Type B pancreatic cell (in vitro differentiated cells): ENCODE measurements at regions not wholly inside any gene's neighbourhood (a gene's known extent, or its start where the extent isn't known, plus 50 kb on each side); places are given as distances from the start of the nearest gene placed in this dataset.

ENCODE experiments used
- DNase-seq: peaks from one replicate; pipeline ENCODE4 v3.0.0; 2021; ENCODE audit warnings: mixed read lengths; ENCODE audit not compliant: unreplicated experiment; ENCODE audit errors: extremely low spot score
- H3K27ac Mint-ChIP-seq: 2 replicates; pipeline ENCODE4 v1.8.0; 2021; ENCODE audit warnings: mild to moderate bottlenecking, mixed read lengths
- H3K27me3 Mint-ChIP-seq: 2 replicates; pipeline ENCODE4 v1.8.0; 2021; ENCODE audit warnings: mixed read lengths
- H3K36me3 Mint-ChIP-seq: 2 replicates; pipeline ENCODE4 v1.8.0; 2021; ENCODE audit warnings: mixed read lengths
- H3K4me1 Mint-ChIP-seq: one replicate; pipeline ENCODE4 v1.8.0; 2021; ENCODE audit warnings: mixed read lengths; ENCODE audit not compliant: unreplicated experiment
- H3K4me3 Mint-ChIP-seq: 2 replicates; pipeline ENCODE4 v1.8.0; 2021; ENCODE audit warnings: mild to moderate bottlenecking, mixed read lengths
- H3K9me3 Mint-ChIP-seq: 2 replicates; pipeline ENCODE4 v1.8.0; 2021; ENCODE audit warnings: mixed read lengths
- CTCF ChIP-seq: fragments of 200-600 bp; sonication (generic); conservative IDR thresholded peaks from 2 replicates; pipeline ENCODE4 v1.5.0; 2021; ENCODE audit warnings: antibody characterized with exemption, mild to moderate bottlenecking

- peaks cover 16% of the 10 kb centered on the region for H3K4me1 Mint-ChIP-seq
- no peak overlapping the region for H3K4me3 Mint-ChIP-seq
- TF ChIP-seq CTCF: no peak
- DNase-seq: peak; percentile 42
- no peaks in the 10 kb centered on the region for H3K36me3 Mint-ChIP-seq
- H3K9me3 Mint-ChIP-seq: peaks cover 12% of the 10 kb centered on the region
- H3K27ac Mint-ChIP-seq: no peak overlapping the region
- peaks cover 11% of the 10 kb centered on the region for H3K27me3 Mint-ChIP-seq
Measured at GRCh38 chr5:135206862-135207261, 172.8 kb upstream of the PITX1 start.

- Mint-ChIP-seq H3K36me3 (no peaks in the 10 kb centered on the region), H3K9me3 (peaks cover 12% of the 10 kb centered on the region), H3K27me3 (peaks cover 11% of the 10 kb centered on the region), H3K27ac (no peak overlapping the region), H3K4me3 (no peak overlapping the region), H3K4me1 (peaks cover 12% of the 10 kb centered on the region)
- no peak for DNase-seq
- TF ChIP-seq CTCF: no peak
Measured at GRCh38 chr5:135205632-135206349, 171.8 kb upstream of the PITX1 start.

- peaks cover 22% of the 10 kb centered on the region for H3K27me3 Mint-ChIP-seq
- no peak overlapping the region for H3K4me3 Mint-ChIP-seq
- peaks cover 9% of the 10 kb centered on the region for H3K4me1 Mint-ChIP-seq
- peaks cover 12% of the 10 kb centered on the region for H3K9me3 Mint-ChIP-seq
- no peak for DNase-seq
- TF ChIP-seq CTCF: peak; percentile 76
- H3K27ac Mint-ChIP-seq: no peak overlapping the region
- H3K36me3 Mint-ChIP-seq: no peaks in the 10 kb centered on the region
Measured at GRCh38 chr5:135204151-135204600, 170.1 kb upstream of the PITX1 start.

- Mint-ChIP-seq H3K4me1 (peaks cover 3% of the 10 kb centered on the region), H3K4me3 (no peak overlapping the region), H3K36me3 (no peaks in the 10 kb centered on the region), H3K27me3 (peaks cover 26% of the 10 kb centered on the region), H3K27ac (no peak overlapping the region), H3K9me3 (peaks cover 12% of the 10 kb centered on the region)
- TF ChIP-seq CTCF: peak; percentile 65
- no peak for DNase-seq
Measured at GRCh38 chr5:135203593-135204036, 169.6 kb upstream of the PITX1 start.

- Mint-ChIP-seq H3K27ac (no peak overlapping the region), H3K4me1 (no peaks in the 10 kb centered on the region), H3K36me3 (no peaks in the 10 kb centered on the region)
Measured at GRCh38 chr5:135203019-135203418, 169.0 kb upstream of the PITX1 start.

More at GRCh38 chr5:135203019-135203418, 169.0 kb upstream of the PITX1 start:
- Mint-ChIP-seq H3K9me3 (peaks cover 12% of the 10 kb centered on the region), H3K4me3 (no peak overlapping the region), H3K27me3 (peaks cover 29% of the 10 kb centered on the region)
- no peak for DNase-seq
- TF ChIP-seq CTCF: no peak
